B cell (primary cell): ENCODE measurements at regions not wholly inside any gene's neighbourhood (a gene's known extent, or its start where the extent isn't known, plus 50 kb on each side); places are given as distances from the start of the nearest gene placed in this dataset.
"Not testable (repeated sequence)": the region's sequence is repeated elsewhere in the genome, so short reads cannot be mapped to it uniquely, and the experiment has no call there.

ENCODE experiments used
- ATAC-seq: fragments of 200-7000 bp; cut with Tn5 transposase; one replicate; pipeline ENCODE4 v1.10.0; 2021; ENCODE audit warnings: low read depth, mild to moderate bottlenecking, moderate number of reproducible peaks, moderate library complexity
- CTCF ChIA-PET: fragments of 350-600 bp; sonication (Branson Sonifier 250); formaldehyde crosslinking; loops from one replicate; lab custom pipeline; 2021; ENCODE audit warnings: antibody characterized with exemption, inconsistent platforms; lab: Charles Lee
- POLR2A ChIA-PET: fragments of 350-600 bp; sonication (Branson Sonifier 250); formaldehyde crosslinking; loops from one replicate; lab custom pipeline; 2021; ENCODE audit warnings: antibody characterized with exemption; lab: Charles Lee
- DNase-seq: peaks from one replicate; pipeline ENCODE4 v3.0.0; 2013
- H2AFZ ChIP-seq: 2 replicates; pipeline ENCODE4 v1.6.1; 2012; ENCODE audit warnings: mild to moderate bottlenecking, low read depth, low read length; ENCODE audit not compliant: insufficient read depth, poor library complexity, severe bottlenecking
- H3K27ac ChIP-seq, 2 donors: 1 replicate in 1 of 2; 2 replicates in 1 of 2; pipeline ENCODE4 v1.5.1; 2012 to 2013; ENCODE audit warnings: low read length in 2 of 2, mild to moderate bottlenecking in 2 of 2, moderate library complexity in 1 of 2
- H3K27me3 ChIP-seq, 4 experiments: fragments of 200-600 bp in 1 of 4; sonication (generic) in 1 of 4; replicated peaks in 1 of 4; 1 replicate in 2 of 4; 2 replicates in 2 of 4; pipeline versions ENCODE4 v1.6.1 to v1.7.0; 2013 to 2016; ENCODE audit warnings: low read length in 3 of 4, mild to moderate bottlenecking in 2 of 4, mixed read lengths in 1 of 4, moderate library complexity in 1 of 4; ENCODE audit not compliant: insufficient read depth in 4 of 4, control insufficient read depth in 3 of 4; ENCODE audit errors: control extremely low read depth in 1 of 4
- H3K36me3 ChIP-seq, 2 experiments: replicated peaks in 1 of 2; 1 replicate in 1 of 2; 2 replicates in 1 of 2; pipeline versions ENCODE4 v1.6.1 to v1.7.1; 2013; ENCODE audit warnings: low read length in 1 of 2; ENCODE audit not compliant: insufficient read depth in 2 of 2, control insufficient read depth in 1 of 2; ENCODE audit errors: control extremely low read depth in 1 of 2, extremely low read depth in 1 of 2
- H3K4me1 ChIP-seq, 2 donors: fragments of 200-600 bp in 1 of 2; sonication (generic) in 1 of 2; 1 replicate in 1 of 2; 2 replicates in 1 of 2; pipeline versions ENCODE4 v1.5.1 to v1.6.1; 2013 to 2017; ENCODE audit warnings: low read length in 2 of 2; ENCODE audit not compliant: control insufficient read depth in 2 of 2, insufficient read depth in 2 of 2
- H3K4me2 ChIP-seq: replicated peaks from 2 replicates; pipeline ENCODE3; 2012; ENCODE audit warnings: mild to moderate bottlenecking, low read depth, low read length; ENCODE audit not compliant: poor library complexity, severe bottlenecking
- H3K4me3 ChIP-seq, 5 experiments: fragments of 200-600 bp in 1 of 5; sonication (generic) in 1 of 5; 1 replicate in 3 of 5; 2 replicates in 2 of 5; pipeline versions ENCODE4 v1.5.1 to v1.7.0; 2011 to 2016; ENCODE audit warnings: low read length in 4 of 5, mild to moderate bottlenecking in 4 of 5, low read depth in 2 of 5, control low read depth in 1 of 5, moderate library complexity in 1 of 5; ENCODE audit not compliant: insufficient read depth in 1 of 5; ENCODE audit errors: control extremely low read depth in 1 of 5, extremely low read depth in 1 of 5
- H3K79me2 ChIP-seq: fragments of 200-600 bp; sonication (generic); one replicate; pipeline ENCODE4 v1.6.0; 2016; ENCODE audit warnings: low read length; ENCODE audit not compliant: control insufficient read depth, insufficient read depth
- H3K9ac ChIP-seq: fragments of 200-600 bp; sonication (generic); 2 replicates; pipeline ENCODE4 v1.6.1; 2017; ENCODE audit warnings: mild to moderate bottlenecking, low read length, moderate library complexity
- H3K9me3 ChIP-seq, 3 donors: one replicate each; pipeline versions ENCODE4 v1.6.1 to v1.7.1; 2013; ENCODE audit warnings: low read length in 2 of 3; ENCODE audit not compliant: control insufficient read depth in 2 of 3, insufficient read depth in 1 of 3; ENCODE audit errors: control extremely low read depth in 1 of 3
- H4K20me1 ChIP-seq: 2 replicates; pipeline ENCODE4 v1.6.0; 2012; ENCODE audit warnings: mild to moderate bottlenecking, low read length; ENCODE audit not compliant: insufficient read depth, control insufficient read depth, poor library complexity, severe bottlenecking
- H3K27ac Mint-ChIP-seq: one replicate; pipeline ENCODE4 v1.8.0; 2021; ENCODE audit warnings: mixed read lengths
- H3K27me3 Mint-ChIP-seq: one replicate; pipeline ENCODE4 v1.8.0; 2021; ENCODE audit warnings: mixed read lengths
- H3K4me1 Mint-ChIP-seq: one replicate; pipeline ENCODE4 v1.8.0; 2021; ENCODE audit warnings: mixed read lengths
- H3K4me3 Mint-ChIP-seq: one replicate; pipeline ENCODE4 v1.8.0; 2021; ENCODE audit warnings: mixed read lengths
- H3K9me3 Mint-ChIP-seq: one replicate; pipeline ENCODE4 v1.8.0; 2022; ENCODE audit warnings: mixed read lengths; ENCODE audit not compliant: insufficient read depth
- CTCF ChIP-seq: fragments of 200-600 bp; IDR thresholded peaks from one replicate; pipeline ENCODE4 v1.8.0; 2022; ENCODE audit warnings: antibody characterized with exemption, mild to moderate bottlenecking
- EZH2 ChIP-seq: IDR thresholded peaks from 2 replicates; pipeline ENCODE4 v1.6.1; 2012; ENCODE audit warnings: borderline replicate concordance, low read depth, mild to moderate bottlenecking, moderate library complexity, low read length; ENCODE audit not compliant: insufficient read depth, poor library complexity, severe bottlenecking
- WGBS: methylation state at CpG from one replicate; pipeline ENCODE4 v1.1.5; 2013; ENCODE audit warnings: missing lambda C conversion rate; ENCODE audit not compliant: insufficient coverage; 5-methylcytosine and 5-hydroxymethylcytosine counted together
- intact Hi-C: fragments of 100-400 bp; cut with micrococcal nuclease; formaldehyde crosslinking; loops from one replicate; pipeline ENCODE4 v1.10.0; 2022

DNA sequence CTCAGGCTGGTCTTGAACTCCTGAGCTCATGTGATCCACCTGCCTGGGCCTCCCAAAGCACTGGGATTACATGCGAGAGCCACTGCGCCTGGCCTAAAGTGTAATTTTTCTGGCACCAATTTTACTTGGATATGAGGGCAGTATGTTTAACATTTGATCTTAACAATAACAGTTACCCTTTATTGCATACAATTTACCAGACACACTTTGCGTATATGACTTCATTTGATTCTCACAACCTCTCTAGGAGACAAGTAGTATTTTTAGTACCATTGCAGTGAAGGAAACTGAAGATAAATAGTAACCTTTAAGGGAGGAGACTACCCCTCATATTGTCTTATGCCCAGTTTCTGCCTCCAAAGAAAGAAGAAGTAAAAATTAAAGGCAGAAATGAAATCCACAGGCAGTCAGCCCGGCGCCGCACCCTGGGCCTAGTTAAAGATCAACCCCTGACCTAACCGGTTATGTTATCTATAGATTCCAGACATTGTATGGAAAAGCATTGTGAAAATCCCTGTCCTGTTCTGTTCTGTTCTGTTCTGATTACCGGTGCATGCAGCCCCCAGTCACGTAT lies 54.0 kb downstream of the CYP26A1 start:
- H2AFZ ChIP-seq, H3K27ac ChIP-seq, POLR2A ChIA-PET, H3K36me3 ChIP-seq, H4K20me1 ChIP-seq, intact Hi-C loops, H3K4me3 ChIP-seq, DNase-seq, H3K27me3 ChIP-seq, H3K27ac Mint-ChIP-seq, H3K4me3 Mint-ChIP-seq, H3K9me3 Mint-ChIP-seq, H3K9ac ChIP-seq, H3K79me2 ChIP-seq, CTCF ChIA-PET, ATAC-seq, H3K4me2 ChIP-seq: not testable (repeated sequence)
- Histone ChIP-seq H3K9me3 (peaks cover 2 to 23% (median 15%) of the 10 kb centered on the region in 3 donors), H3K4me1 (peaks cover 31 to 32% of the 10 kb centered on the region in 2 donors)
- Mint-ChIP-seq H3K4me1 (peaks cover 31% of the 10 kb centered on the region), H3K27me3 (peaks cover 11% of the 10 kb centered on the region)
- 100% methylated on average over 3 of the region's 9 CpGs for WGBS

DNA sequence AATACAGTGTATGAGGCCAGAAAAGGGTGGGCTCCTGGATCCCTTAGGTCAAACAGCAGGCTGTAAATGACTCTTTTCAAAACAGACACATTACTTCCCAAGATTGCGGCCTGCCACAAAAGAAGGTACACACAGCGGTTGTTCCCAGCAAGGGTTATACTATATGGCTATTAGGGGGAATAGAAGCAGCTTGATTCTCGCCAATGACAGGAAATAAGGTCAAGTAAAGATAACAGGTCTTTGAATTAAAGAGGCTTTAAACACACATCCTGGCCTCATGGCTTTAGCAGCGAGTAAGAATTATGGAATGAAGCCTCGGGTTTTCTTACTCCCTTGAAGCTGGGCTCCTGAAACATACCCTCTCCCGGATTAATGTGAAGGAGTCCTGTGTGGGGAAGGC lies 58.3 kb downstream of the CYP26A1 start:
- no peaks in the 10 kb centered on the region for H3K36me3 ChIP-seq
- intact Hi-C loops: no loop called here
- H3K27ac ChIP-seq: no peak overlapping the region
- TF ChIP-seq CTCF (no peak), EZH2 (no peak)
- ATAC-seq (no peak), DNase-seq (no peak)
- POLR2A ChIA-PET: no interaction called here
- no peak overlapping the region for H2AFZ ChIP-seq
- no peak overlapping the region for H3K9ac ChIP-seq
- Mint-ChIP-seq H3K4me3 (no peak overlapping the region), H3K27me3 (peaks cover 24% of the 10 kb centered on the region), H3K4me1 (no peaks in the 10 kb centered on the region), H3K9me3 (no peaks in the 10 kb centered on the region), H3K27ac (no peak overlapping the region)
- H3K4me3 ChIP-seq: no peak overlapping the region
- 14% methylated on average over 1 of the region's 6 CpGs for WGBS
- H3K79me2 ChIP-seq: no peaks in the 10 kb centered on the region
- peaks cover 1 to 12% (median 2%) of the 10 kb centered on the region in 3 donors for H3K9me3 ChIP-seq
- CTCF ChIA-PET: interaction anchor here (0.6 kb wide), 1 partner anchor 14 kb away, joined by 4 read pairs; no protein-coding TSS in a partner anchor
- no peaks in the 10 kb centered on the region for H4K20me1 ChIP-seq
- H3K4me1 ChIP-seq: no peaks in the 10 kb centered on the region
- no peaks in the 10 kb centered on the region for H3K27me3 ChIP-seq
- H3K4me2 ChIP-seq: no peak overlapping the region
